IPS-18a (cell line): ENCODE measurements at regions not wholly inside any gene's neighbourhood (a gene's known extent, or its start where the extent isn't known, plus 50 kb on each side); places are given as distances from the start of the nearest gene placed in this dataset.
A peak's percentile ranks its signal among the peaks of the same experiment; 100 is the strongest.

ENCODE experiments used
- H3K27ac ChIP-seq: one replicate; pipeline ENCODE4 v1.5.1; 2013; ENCODE audit warnings: low read length
- H3K27me3 ChIP-seq: one replicate; pipeline ENCODE4 v1.6.1; 2013; ENCODE audit warnings: mild to moderate bottlenecking, low read length; ENCODE audit not compliant: control insufficient read depth, insufficient read depth
- H3K36me3 ChIP-seq: one replicate; pipeline ENCODE4 v1.6.1; 2013; ENCODE audit warnings: low read depth, low read length; ENCODE audit not compliant: control insufficient read depth
- H3K4me1 ChIP-seq: one replicate; pipeline ENCODE4 v1.6.1; 2013; ENCODE audit warnings: low read depth, low read length; ENCODE audit not compliant: control insufficient read depth
- H3K4me3 ChIP-seq: one replicate; pipeline ENCODE4 v1.5.1; 2013; ENCODE audit warnings: low read length
- H3K9ac ChIP-seq: one replicate; pipeline ENCODE4 v1.6.1; 2013; ENCODE audit warnings: mild to moderate bottlenecking, low read length, moderate library complexity
- H3K9me3 ChIP-seq: one replicate; pipeline ENCODE4 v1.6.1; 2013; ENCODE audit warnings: low read depth, low read length; ENCODE audit not compliant: control insufficient read depth

DNA sequence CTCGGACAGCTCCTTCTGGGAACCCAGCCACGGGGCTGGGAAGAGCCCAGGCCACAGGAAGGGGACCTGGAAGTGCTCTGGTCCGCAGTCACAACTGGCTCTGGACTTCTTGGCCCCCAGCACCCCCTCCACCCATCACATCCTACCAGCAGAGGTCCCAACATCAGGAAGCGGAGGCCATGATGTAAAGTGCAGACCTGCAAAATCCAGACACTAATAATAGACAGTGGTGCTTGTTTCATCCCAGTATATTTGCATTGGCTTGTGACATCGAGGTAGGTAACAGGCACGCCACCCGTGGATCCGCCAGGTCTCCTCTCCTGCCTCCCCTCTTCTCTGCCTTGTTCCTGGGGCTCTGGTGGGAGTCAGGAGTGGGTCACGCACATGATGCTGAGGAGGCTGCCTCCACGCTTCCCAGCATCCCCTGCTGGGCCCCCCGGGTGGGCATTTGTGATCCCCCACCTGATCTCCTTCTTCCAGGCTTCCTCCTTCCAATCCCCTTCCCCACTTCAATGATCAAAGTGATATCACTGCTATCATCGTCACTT, 1454.0 kb downstream of the BRD1 start:
- H3K4me3 ChIP-seq: no peak overlapping the region
- H3K9ac ChIP-seq: no peak overlapping the region
- peaks cover 13% of the 10 kb centered on the region for H3K27me3 ChIP-seq
- no peak overlapping the region for H3K27ac ChIP-seq
- H3K9me3 ChIP-seq: no peaks in the 10 kb centered on the region
- H3K36me3 ChIP-seq: no peaks in the 10 kb centered on the region
- H3K4me1 ChIP-seq: peaks cover 48% of the 10 kb centered on the region

DNA sequence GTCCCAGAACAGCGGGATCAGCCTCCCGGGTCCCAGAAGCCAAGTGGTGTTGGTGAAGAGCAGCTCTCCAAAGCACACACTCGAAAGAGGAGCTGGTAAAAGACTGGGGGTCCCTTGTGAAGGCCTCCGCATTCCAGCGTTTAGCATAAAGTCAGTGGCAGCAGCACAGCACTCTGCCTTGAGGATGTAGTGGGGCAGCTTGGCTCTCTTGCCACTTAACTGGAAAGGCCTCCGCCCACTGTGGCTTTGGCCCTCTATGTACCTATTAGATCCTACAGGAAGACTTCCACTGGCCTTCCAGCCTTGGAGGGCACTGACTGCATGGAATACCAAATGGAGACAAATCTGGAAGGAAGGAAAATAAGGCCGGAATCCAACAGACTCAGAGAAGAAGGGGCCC, 1455.3 kb downstream of the BRD1 start:
- Histone ChIP-seq H3K9me3 (no peaks in the 10 kb centered on the region), H3K36me3 (no peaks in the 10 kb centered on the region), H3K27me3 (peaks cover 10% of the 10 kb centered on the region), H3K27ac (no peak overlapping the region), H3K9ac (no peak overlapping the region), H3K4me3 (no peak overlapping the region), H3K4me1 (peaks cover 48% of the 10 kb centered on the region)

DNA sequence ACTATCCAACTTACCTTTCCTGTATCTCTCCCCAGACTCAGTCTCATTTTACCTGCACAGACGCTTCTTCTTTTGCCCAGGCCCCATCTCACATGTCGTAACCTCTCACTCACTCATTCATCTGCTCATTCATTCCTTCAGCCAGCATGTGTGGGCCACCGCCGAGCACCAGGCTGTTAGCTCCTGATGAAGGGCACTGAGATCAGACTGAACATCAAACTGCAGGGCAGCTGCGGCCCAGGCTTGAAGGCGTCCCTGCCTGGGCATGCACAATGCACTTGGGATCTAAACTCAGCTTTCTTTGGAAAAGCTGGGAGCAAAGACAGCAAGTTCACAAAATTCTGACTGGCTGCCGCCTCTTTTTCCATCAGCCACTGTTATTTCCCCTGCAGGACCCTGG, 1456.3 kb downstream of the BRD1 start:
- peaks cover 43% of the 10 kb centered on the region for H3K4me1 ChIP-seq
- H3K27ac ChIP-seq: no peak overlapping the region
- peaks cover under 1% of the 10 kb centered on the region for H3K27me3 ChIP-seq
- no peak overlapping the region for H3K4me3 ChIP-seq
- H3K36me3 ChIP-seq: no peaks in the 10 kb centered on the region
- no peak overlapping the region for H3K9ac ChIP-seq
- no peaks in the 10 kb centered on the region for H3K9me3 ChIP-seq

DNA sequence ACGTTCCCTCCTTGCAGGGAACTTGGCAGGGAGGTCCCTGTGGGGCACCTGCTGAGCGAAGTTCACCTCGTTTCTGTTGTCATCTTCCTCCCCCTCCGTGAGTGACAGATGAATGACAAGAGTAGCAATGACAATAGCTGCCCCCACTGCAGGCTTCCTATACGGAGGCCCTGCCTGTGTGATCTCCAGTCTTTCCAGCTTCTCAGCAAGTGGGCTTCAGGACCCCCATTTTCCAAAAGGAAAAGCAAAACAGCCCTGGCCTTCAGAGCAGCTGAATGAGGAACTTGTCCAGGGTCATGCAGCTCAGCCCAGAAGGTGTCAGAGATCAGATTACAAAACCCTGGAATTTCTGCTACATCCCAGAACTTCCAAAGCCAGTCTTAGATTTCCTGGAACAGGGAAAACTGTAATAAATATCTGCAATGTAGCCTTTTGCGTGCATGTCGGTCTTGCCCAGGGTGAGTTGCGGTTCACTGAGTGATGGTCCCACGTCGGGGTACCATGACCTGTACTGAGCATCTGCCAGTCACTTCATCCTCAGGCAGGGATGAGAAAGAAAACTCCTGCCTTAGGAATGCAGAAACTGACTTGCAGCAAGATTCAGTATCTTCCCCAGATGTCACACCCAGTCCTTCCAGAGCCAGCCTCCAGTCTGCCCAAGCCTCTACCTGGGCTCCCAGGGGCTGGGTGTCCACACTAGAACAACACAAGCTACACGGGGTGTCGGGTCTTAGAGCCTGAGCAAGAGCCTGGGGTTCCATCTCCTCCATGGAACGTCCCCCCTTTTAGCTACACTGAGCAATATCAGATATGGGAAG, 1457.0 kb downstream of the BRD1 start:
- Histone ChIP-seq H3K27ac (no peak overlapping the region), H3K9ac (no peak overlapping the region)

DNA sequence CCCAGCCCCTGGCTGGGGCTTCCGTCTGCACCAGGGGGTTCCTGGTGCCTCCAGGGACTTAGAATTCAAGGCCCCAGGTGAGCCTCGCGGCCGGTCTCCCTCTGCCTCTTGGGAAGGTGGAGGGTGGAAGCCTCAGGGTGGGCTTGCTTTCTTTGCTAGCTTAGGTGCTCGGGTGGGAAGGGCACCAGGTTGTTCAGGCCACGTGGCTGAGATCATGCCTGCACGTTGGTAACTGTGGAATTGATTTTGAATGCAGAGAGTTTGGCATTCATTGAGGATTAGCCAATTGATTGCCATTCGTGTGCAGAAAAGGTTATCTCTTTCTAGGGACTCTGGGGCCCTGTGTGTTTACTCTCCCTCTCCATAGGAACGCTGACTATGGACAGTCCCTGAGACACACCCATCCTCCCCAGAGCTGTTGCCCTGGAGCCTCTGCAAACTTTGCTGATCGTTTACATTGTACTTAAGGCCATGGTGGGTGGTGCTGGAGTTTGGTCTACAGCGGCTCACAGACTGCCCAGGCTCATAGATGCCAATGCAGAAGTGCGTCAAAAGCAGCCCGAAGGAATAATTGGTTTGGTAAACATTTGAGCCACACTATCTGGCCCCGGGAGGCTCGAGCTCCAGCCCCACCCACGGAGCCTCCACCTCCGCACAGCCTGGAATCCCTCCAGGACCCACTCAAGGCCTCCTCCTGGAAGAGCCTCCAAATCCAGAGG, 1457.7 kb downstream of the BRD1 start:
- Histone ChIP-seq H3K27me3 (no peaks in the 10 kb centered on the region), H3K4me3 (peak overlapping the region; percentile 31), H3K9me3 (no peaks in the 10 kb centered on the region), H3K4me1 (peaks cover 30% of the 10 kb centered on the region), H3K27ac (peak overlapping the region; percentile 57), H3K9ac (peak overlapping the region; percentile 39), H3K36me3 (no peaks in the 10 kb centered on the region)

More for the DNA sequence above, 1457.0 kb downstream of the BRD1 start:
- no peaks in the 10 kb centered on the region for H3K27me3 ChIP-seq
- H3K36me3 ChIP-seq: no peaks in the 10 kb centered on the region
- no peaks in the 10 kb centered on the region for H3K9me3 ChIP-seq
- H3K4me1 ChIP-seq: peaks cover 37% of the 10 kb centered on the region
- peak overlapping the region; percentile 7 for H3K4me3 ChIP-seq

DNA sequence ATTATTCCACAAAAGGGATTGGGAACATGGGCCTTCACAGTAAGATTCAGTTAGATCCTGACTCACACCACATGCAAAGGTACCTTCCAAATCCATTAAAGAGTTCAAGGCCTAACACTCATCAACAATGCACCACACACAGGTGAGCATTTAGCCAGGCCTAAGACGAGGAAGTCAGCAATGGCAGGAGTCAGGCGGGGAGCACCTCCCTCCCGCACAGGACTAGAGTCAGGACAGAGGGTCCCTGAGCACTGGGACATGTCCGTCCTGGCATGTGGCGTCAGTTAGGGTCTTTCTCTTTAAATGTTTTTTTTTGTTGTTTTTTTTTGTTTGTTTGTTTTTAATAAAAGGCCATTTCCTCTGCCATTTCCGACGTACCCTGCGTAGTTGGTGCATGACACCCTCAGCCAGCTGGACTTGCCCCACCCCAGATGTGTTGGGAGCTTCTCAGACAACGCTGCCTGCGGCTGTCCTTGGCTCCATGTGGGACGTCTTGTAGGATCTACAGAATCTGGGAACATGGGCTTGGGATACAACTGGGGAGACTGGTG, 1458.6 kb downstream of the BRD1 start:
- Histone ChIP-seq H3K9me3 (no peaks in the 10 kb centered on the region), H3K4me1 (peaks cover 29% of the 10 kb centered on the region), H3K9ac (peak overlapping the region; percentile 39)

DNA sequence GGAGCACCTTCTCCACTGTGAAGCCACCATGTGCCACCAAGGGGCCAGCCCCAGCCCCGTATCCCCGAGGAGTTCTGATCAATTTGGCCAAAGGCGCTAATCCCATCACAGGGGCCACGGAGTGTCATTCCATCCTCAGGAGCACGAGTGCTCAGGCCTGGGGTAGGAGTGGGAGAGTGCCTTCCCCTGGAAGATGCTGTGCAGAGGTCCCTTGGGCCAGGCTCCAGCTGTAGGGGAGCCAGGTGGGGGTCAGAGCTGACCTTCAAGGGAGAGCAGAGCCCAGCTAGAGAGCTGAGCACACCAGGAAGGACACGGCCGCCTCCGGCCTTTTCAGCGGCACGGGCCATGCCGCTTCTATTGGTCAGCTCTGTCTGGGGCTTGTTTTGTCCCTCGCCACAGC, 1459.9 kb downstream of the BRD1 start:
- Histone ChIP-seq H3K4me3 (no peak overlapping the region), H3K9me3 (no peaks in the 10 kb centered on the region), H3K36me3 (no peaks in the 10 kb centered on the region), H3K27me3 (no peaks in the 10 kb centered on the region), H3K9ac (no peak overlapping the region), H3K4me1 (peaks cover 29% of the 10 kb centered on the region), H3K27ac (no peak overlapping the region)

More for the DNA sequence above, 1458.6 kb downstream of the BRD1 start:
- no peaks in the 10 kb centered on the region for H3K27me3 ChIP-seq
- H3K4me3 ChIP-seq: peak overlapping the region; percentile 31
- H3K36me3 ChIP-seq: no peaks in the 10 kb centered on the region
- H3K27ac ChIP-seq: peak overlapping the region; percentile 57

DNA sequence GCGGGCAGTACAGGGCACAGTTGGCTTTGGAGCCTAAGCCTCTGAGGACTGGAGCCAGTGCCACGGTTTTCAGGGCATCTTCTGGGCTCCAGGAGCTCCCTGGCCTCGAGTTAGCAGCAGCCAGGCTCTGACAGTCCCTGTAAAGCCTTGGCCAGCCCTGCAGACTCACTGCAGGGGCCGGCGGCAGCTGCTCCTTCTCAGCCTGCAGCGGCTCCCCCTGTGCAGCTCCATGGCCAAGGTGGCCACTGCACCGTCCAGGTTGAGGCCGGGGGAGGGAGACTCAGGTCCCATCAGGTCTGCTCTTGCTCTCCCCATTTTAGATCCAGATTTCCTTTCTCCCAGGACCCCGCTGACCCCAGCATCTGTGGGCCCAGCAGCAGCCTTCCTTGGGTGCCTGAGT, 1461.1 kb downstream of the BRD1 start:
- no peak overlapping the region for H3K27ac ChIP-seq

DNA sequence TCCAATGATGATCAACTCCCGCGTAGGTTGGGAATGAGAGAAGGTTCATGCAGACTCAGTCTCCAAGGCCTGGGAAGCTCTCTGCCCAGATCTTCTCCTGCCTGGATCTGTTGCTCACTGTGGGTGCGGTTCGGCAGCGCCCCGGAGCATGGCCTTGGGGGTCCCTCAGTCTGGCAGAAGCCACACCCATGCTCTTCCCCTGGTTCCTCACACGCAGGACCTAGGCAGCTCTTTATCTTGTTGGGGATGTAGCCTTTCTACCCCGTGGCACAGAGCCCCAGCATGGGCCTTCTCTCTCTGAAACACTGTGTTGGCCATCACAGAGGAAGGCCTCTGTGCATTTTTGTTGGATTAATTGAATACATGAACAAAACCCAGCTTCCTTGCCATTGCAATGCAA, 1461.6 kb downstream of the BRD1 start:
- H3K27me3 ChIP-seq: no peaks in the 10 kb centered on the region
- peaks cover 23% of the 10 kb centered on the region for H3K4me1 ChIP-seq
- H3K27ac ChIP-seq: no peak overlapping the region
- H3K9ac ChIP-seq: no peak overlapping the region
- H3K36me3 ChIP-seq: no peaks in the 10 kb centered on the region
- no peaks in the 10 kb centered on the region for H3K9me3 ChIP-seq
- no peak overlapping the region for H3K4me3 ChIP-seq

More for the DNA sequence above, 1461.1 kb downstream of the BRD1 start:
- Histone ChIP-seq H3K27me3 (no peaks in the 10 kb centered on the region), H3K9me3 (no peaks in the 10 kb centered on the region), H3K4me3 (no peak overlapping the region), H3K4me1 (peaks cover 27% of the 10 kb centered on the region), H3K36me3 (no peaks in the 10 kb centered on the region), H3K9ac (no peak overlapping the region)

DNA sequence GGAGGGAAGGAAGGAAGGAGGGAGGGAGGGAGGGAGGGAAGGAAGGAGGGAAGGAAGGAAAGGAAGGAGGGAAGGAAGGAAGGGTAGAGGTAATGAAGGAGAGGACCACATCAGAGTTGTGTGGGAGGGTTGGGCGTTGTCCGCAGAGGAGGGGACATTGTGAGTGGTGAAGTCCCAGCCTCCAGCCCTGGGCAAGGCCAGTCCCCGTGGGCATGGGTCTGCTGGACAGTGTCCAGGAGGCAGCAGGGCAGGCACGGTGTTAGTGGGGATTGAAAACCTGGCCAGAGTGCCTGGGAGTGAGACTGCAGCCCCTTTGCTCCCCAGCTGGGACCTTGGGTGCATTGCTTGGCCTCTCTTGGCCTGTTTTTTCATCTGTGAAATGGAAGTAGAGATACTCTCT, 1462.3 kb downstream of the BRD1 start:
- no peaks in the 10 kb centered on the region for H3K9me3 ChIP-seq
- no peak overlapping the region for H3K9ac ChIP-seq
- H3K36me3 ChIP-seq: no peaks in the 10 kb centered on the region
- no peaks in the 10 kb centered on the region for H3K27me3 ChIP-seq
- peaks cover 17% of the 10 kb centered on the region for H3K4me1 ChIP-seq
- H3K4me3 ChIP-seq: no peak overlapping the region
- no peak overlapping the region for H3K27ac ChIP-seq

DNA sequence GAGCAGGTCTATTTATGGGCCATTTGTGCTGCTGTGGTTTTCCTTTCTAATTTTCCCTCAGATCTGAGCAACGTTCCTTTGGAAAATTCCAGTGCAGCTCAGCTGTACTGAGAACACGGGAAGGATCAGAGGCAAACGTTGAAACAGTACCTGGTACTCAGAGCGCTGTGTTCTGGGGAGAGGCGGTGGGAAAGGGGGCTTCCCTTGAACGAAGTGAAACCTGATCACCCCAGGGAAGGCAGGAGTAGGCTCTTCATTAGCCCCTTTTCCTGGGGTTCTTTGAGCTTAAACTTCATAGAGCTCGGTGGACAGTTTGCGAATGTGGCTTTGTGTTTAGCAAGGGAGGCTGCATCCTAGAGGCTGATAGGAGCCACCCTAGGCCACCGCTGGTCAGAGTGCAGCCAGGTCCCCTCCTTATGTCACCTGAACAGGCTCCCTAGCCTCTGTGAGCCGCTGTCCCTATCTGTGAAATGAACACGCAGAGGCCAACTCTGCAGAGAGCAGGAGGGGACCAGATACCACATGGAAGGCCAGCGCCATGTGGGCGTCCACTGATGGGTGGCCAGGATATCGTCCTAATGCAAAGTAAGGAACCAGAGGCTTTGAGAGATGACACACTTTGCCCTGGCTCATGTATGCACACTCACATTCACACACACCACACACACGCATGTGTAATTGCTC, 1464.8 kb downstream of the BRD1 start:
- H3K27me3 ChIP-seq: no peaks in the 10 kb centered on the region
- H3K9me3 ChIP-seq: no peaks in the 10 kb centered on the region

More for the DNA sequence above, 1464.8 kb downstream of the BRD1 start:
- H3K36me3 ChIP-seq: no peaks in the 10 kb centered on the region
- H3K27ac ChIP-seq: no peak overlapping the region
- no peak overlapping the region for H3K4me3 ChIP-seq
- H3K9ac ChIP-seq: no peak overlapping the region
- H3K4me1 ChIP-seq: peaks cover 5% of the 10 kb centered on the region
